Activated CD8-positive, alpha-beta T cell treated with anti-CD3 and anti-CD28 coated beads for 36 hours (primary cell): ENCODE measurements at regions not wholly inside any gene's neighbourhood (a gene's known extent, or its start where the extent isn't known, plus 50 kb on each side); places are given as distances from the start of the nearest gene placed in this dataset.

Experiments used
- ATAC-seq: fragments of 200-7000 bp; cut with Tn5 transposase; one replicate; pipeline ENCODE4 v1.10.0; 2021; ENCODE audit warnings: mild to moderate bottlenecking, moderate library complexity
- CTCF ChIA-PET: fragments of 350-600 bp; sonication (Branson Sonifier 250); formaldehyde crosslinking; loops from one replicate; lab custom pipeline; 2021; ENCODE audit warnings: antibody characterized with exemption; lab: Charles Lee
- POLR2A ChIA-PET: fragments of 350-600 bp; sonication (Branson Sonifier 250); formaldehyde crosslinking; loops from one replicate; lab custom pipeline; 2021; ENCODE audit warnings: antibody characterized with exemption; lab: Charles Lee
- DNase-seq: peaks from one replicate; pipeline ENCODE4 v3.0.0-alpha.2; 2020
- H3K27ac Mint-ChIP-seq: one replicate; pipeline ENCODE4 v1.8.0; 2021; ENCODE audit warnings: mild to moderate bottlenecking, mixed read lengths
- H3K27me3 Mint-ChIP-seq: one replicate; pipeline ENCODE4 v1.8.0; 2021; ENCODE audit warnings: mixed read lengths
- H3K36me3 Mint-ChIP-seq: one replicate; pipeline ENCODE4 v1.8.0; 2021; ENCODE audit warnings: low read depth, mixed read lengths
- H3K4me1 Mint-ChIP-seq: one replicate; pipeline ENCODE4 v1.8.0; 2021; ENCODE audit warnings: low read depth, mixed read lengths
- H3K4me3 Mint-ChIP-seq: one replicate; pipeline ENCODE4 v1.8.0; 2021; ENCODE audit warnings: mild to moderate bottlenecking, moderate library complexity, mixed read lengths
- H3K9me3 Mint-ChIP-seq: one replicate; pipeline ENCODE4 v1.8.0; 2021; ENCODE audit warnings: mixed read lengths
- CTCF ChIP-seq: fragments of 200-600 bp; IDR thresholded peaks from one replicate; pipeline ENCODE4 v1.8.0; 2022; ENCODE audit warnings: antibody characterized with exemption, mild to moderate bottlenecking
- intact Hi-C: fragments of 100-400 bp; cut with micrococcal nuclease; formaldehyde crosslinking; loops from one replicate; pipeline ENCODE4 v1.10.0; 2022

GRCh38 chr12:93944911-93945310, 203.5 kb upstream of the PLXNC1 start:
- ATAC-seq (no peak), DNase-seq (no peak)
- H3K27me3 Mint-ChIP-seq, result peaks cover 3% of the 10 kb centered on the region
- intact Hi-C loops, result no loop called here
- POLR2A ChIA-PET, result no interaction called here
- peaks cover 6% of the 10 kb centered on the region for H3K9me3 Mint-ChIP-seq
- H3K4me1 Mint-ChIP-seq, result no peaks in the 10 kb centered on the region
- H3K36me3 Mint-ChIP-seq, result peaks cover 1% of the 10 kb centered on the region
- CTCF ChIA-PET, result interaction anchor here (1.0 kb wide), 1 partner anchor 156 kb away, joined by 3 read pairs; no protein-coding TSS in a partner anchor
- TF ChIP-seq CTCF, result no peak
- no peak overlapping the region for H3K4me3 Mint-ChIP-seq
- no peak overlapping the region for H3K27ac Mint-ChIP-seq

- CTCF ChIA-PET, result interaction anchor here (1.0 to 2.0 kb wide), 2 partner anchors 12 to 156 kb away, joined by 3 to 7 read pairs; no protein-coding TSS in a partner anchor
- Mint-ChIP-seq H3K9me3 (peaks cover 6% of the 10 kb centered on the region), H3K27ac (no peak overlapping the region), H3K4me3 (no peak overlapping the region), H3K36me3 (peaks cover 1% of the 10 kb centered on the region), H3K27me3 (peaks cover 3% of the 10 kb centered on the region), H3K4me1 (no peaks in the 10 kb centered on the region)
- no peak for TF ChIP-seq CTCF
- no peak for ATAC-seq
- intact Hi-C loops, result no loop called here
- POLR2A ChIA-PET, result no interaction called here
- no peak for DNase-seq
These were observed 201.7 kb upstream of the PLXNC1 start for GRCh38 chr12:93946542-93947150.

- TF ChIP-seq CTCF, result no peak
- H3K27ac Mint-ChIP-seq, result no peak overlapping the region
- DNase-seq (no peak), ATAC-seq (no peak)
- ChIA-PET CTCF (interaction anchor here (1.0 to 2.0 kb wide), 2 partner anchors 13 to 155 kb away, joined by 3 to 7 read pairs; no protein-coding TSS in a partner anchor), POLR2A (interaction anchor here (0.7 kb wide), 1 partner anchor 24 kb away, joined by 3 read pairs; no protein-coding TSS in a partner anchor)
- no peaks in the 10 kb centered on the region for H3K4me1 Mint-ChIP-seq
- intact Hi-C loops, result no loop called here
- H3K4me3 Mint-ChIP-seq, result no peak overlapping the region
- peaks cover 6% of the 10 kb centered on the region for H3K9me3 Mint-ChIP-seq
- peaks cover 3% of the 10 kb centered on the region for H3K27me3 Mint-ChIP-seq
- H3K36me3 Mint-ChIP-seq, result peaks cover 1% of the 10 kb centered on the region
These were observed 200.9 kb upstream of the PLXNC1 start for GRCh38 chr12:93947486-93947885.

- POLR2A ChIA-PET, result no interaction called here
- no peak overlapping the region for H3K4me3 Mint-ChIP-seq
- ATAC-seq, result no peak
- H3K27me3 Mint-ChIP-seq, result peaks cover 3% of the 10 kb centered on the region
- intact Hi-C loops, result no loop called here
- peaks cover 6% of the 10 kb centered on the region for H3K9me3 Mint-ChIP-seq
- no peaks in the 10 kb centered on the region for H3K4me1 Mint-ChIP-seq
- CTCF ChIA-PET, result no interaction called here
- H3K36me3 Mint-ChIP-seq, result peaks cover 1% of the 10 kb centered on the region
- no peak for DNase-seq
- no peak for TF ChIP-seq CTCF
- no peak overlapping the region for H3K27ac Mint-ChIP-seq
These were observed 198.1 kb upstream of the PLXNC1 start for GRCh38 chr12:93950311-93950710.

- intact Hi-C loops, result no loop called here
- CTCF ChIA-PET, result interaction anchor here (0.5 kb wide), 1 partner anchor 893 kb away, joined by 3 read pairs; no protein-coding TSS in a partner anchor
- TF ChIP-seq CTCF, result no peak
- ATAC-seq (no peak), DNase-seq (no peak)
- Mint-ChIP-seq H3K4me1 (no peaks in the 10 kb centered on the region), H3K4me3 (no peak overlapping the region), H3K9me3 (peaks cover 10% of the 10 kb centered on the region), H3K27me3 (no peaks in the 10 kb centered on the region), H3K36me3 (peaks cover 1% of the 10 kb centered on the region), H3K27ac (no peak overlapping the region)
- POLR2A ChIA-PET, result no interaction called here
These were observed 193.9 kb upstream of the PLXNC1 start for GRCh38 chr12:93954166-93955112.
